AG10803 (cell line): ENCODE measurements at regions not wholly inside any gene's neighbourhood (a gene's known extent, or its start where the extent isn't known, plus 50 kb on each side); places are given as distances from the start of the nearest gene placed in this dataset.

Experiments
- DNase-seq: peaks from one replicate; pipeline ENCODE4 v3.0.0; 2010; ENCODE audit warnings: low read depth
- H3K4me3 ChIP-seq: 2 replicates; pipeline ENCODE4 v1.5.1; 2011; ENCODE audit warnings: mild to moderate bottlenecking, low read length, control low read depth
- CTCF ChIP-seq: conservative IDR thresholded peaks from 2 replicates; pipeline ENCODE4 v1.5.1; 2011; ENCODE audit warnings: mild to moderate bottlenecking, low read length, control low read depth, inconsistent platforms

GRCh38 chr2:237156031-237156856 is 70.6 kb downstream of the COPS8 start:
- DNase-seq, result peak; percentile 91
- H3K4me3 ChIP-seq, result peak overlapping the region; percentile 38
- no peak for TF ChIP-seq CTCF

GRCh38 chr2:237156857-237157779 is 71.4 kb downstream of the COPS8 start:
- H3K4me3 ChIP-seq, result peak overlapping the region; percentile 30
- no peak for DNase-seq
- no peak for TF ChIP-seq CTCF

- no peak overlapping the region for H3K4me3 ChIP-seq
- no peak for DNase-seq
Observed at GRCh38 chr2:237157780-237158102, 72.1 kb downstream of the COPS8 start.

GRCh38 chr2:237158194-237158593 is 72.5 kb downstream of the COPS8 start:
- no peak overlapping the region for H3K4me3 ChIP-seq
- DNase-seq, result no peak
- TF ChIP-seq CTCF, result no peak

More at GRCh38 chr2:237157780-237158102, 72.1 kb downstream of the COPS8 start:
- no peak for TF ChIP-seq CTCF

- DNase-seq, result no peak
- H3K4me3 ChIP-seq, result no peak overlapping the region
- no peak for TF ChIP-seq CTCF
Observed at GRCh38 chr2:237159006-237159911, 73.6 kb downstream of the COPS8 start.

- no peak overlapping the region for H3K4me3 ChIP-seq
- no peak for TF ChIP-seq CTCF
- DNase-seq, result no peak
Observed at GRCh38 chr2:237160271-237160919, 74.7 kb downstream of the COPS8 start.
